Brain microvascular endothelial cell (primary cell): ENCODE measurements at regions not wholly inside any gene's neighbourhood (a gene's known extent, or its start where the extent isn't known, plus 50 kb on each side); places are given as distances from the start of the nearest gene placed in this dataset.

ENCODE experiments used
- DNase-seq: peaks from one replicate; pipeline ENCODE4 v3.0.0-alpha.2; 2020
- H3K27ac ChIP-seq: fragments of 250-450 bp; sonication (Bioruptor Pico); 2 replicates; pipeline ENCODE4 v1.5.1; 2020; ENCODE audit warnings: mild to moderate bottlenecking, moderate library complexity
- H3K27me3 ChIP-seq: fragments of 250-450 bp; sonication (Bioruptor Pico); replicated peaks from 2 replicates; pipeline ENCODE4 v1.5.1; 2020; ENCODE audit warnings: mild to moderate bottlenecking
- H3K36me3 ChIP-seq: fragments of 250-450 bp; sonication (Bioruptor Pico); replicated peaks from 2 replicates; pipeline ENCODE4 v1.5.1; 2020; ENCODE audit warnings: mild to moderate bottlenecking
- H3K4me3 ChIP-seq: 2 replicates; pipeline ENCODE4 v1.5.1; 2011; ENCODE audit warnings: low read depth, mild to moderate bottlenecking, control low read depth, low read length, moderate library complexity
- CTCF ChIP-seq: IDR thresholded peaks from 2 replicates; pipeline ENCODE4 v1.5.1; 2011; ENCODE audit warnings: low read depth, mild to moderate bottlenecking, moderate library complexity, low read length, control low read depth, inconsistent platforms; ENCODE audit errors: missing control alignments
- in situ Hi-C: cut with HindIII; loops from 2 replicates; pipeline ENCODE4 v1.10.0; 2017; ENCODE audit warnings: low sequenced_read_pairs, low pct_ligation_motif_present

- Histone ChIP-seq H3K36me3 (no peaks in the 10 kb centered on the region), H3K27me3 (no peaks in the 10 kb centered on the region), H3K27ac (peak overlapping the region; percentile 54), H3K4me3 (no peak overlapping the region)
- TF ChIP-seq CTCF = no peak
- in situ Hi-C loops = no loop called here
- DNase-seq = peak; percentile 79
Measured at GRCh38 chr2:234632527-234633391, 135.9 kb upstream of the ARL4C start.

DNA sequence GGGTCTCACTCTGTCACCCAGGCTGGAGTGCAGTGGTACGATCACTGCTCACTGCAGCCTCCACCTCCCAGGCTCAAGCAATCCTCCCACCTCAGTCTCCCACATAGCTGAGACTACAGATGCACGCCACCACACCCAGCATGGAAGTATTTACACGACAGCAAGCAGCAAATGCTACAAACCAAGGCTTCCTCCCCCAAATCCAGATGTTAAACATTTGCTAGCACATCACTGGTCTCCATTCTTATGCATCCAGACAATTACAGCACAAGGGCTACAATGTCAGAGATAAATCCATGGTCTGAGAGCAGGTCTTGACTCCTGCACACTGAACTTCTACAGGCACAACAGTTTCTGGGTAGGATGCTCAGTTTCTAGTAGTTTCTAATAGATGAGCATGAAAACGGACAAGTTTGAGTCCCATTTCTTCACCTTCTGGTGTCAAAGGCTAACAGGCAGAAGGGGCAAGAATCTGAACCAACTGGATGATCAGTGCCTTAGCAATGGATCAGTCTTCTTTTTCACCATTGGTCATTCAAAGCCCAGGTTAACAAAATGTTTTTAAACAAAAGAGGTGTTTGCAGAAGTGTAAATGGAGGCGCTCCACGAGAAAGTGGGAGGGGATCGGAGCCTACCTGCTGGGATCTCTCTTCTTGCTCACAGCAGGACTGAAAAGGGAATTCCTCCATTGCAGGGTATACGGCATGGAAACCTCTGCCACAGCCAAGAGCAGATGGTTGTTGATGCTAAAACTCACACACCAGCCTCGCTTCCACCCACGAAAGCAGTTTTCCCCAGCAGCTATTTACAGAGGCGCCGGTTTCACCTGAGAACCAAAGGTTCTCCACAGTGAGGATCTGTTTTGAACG, 135.0 kb upstream of the ARL4C start:
- in situ Hi-C loops = no loop called here
- no peak for TF ChIP-seq CTCF
- Histone ChIP-seq H3K27me3 (no peaks in the 10 kb centered on the region), H3K4me3 (no peak overlapping the region), H3K36me3 (no peaks in the 10 kb centered on the region), H3K27ac (no peak overlapping the region)
- DNase-seq = no peak

GRCh38 chr2:234630801-234631261, 133.9 kb upstream of the ARL4C start:
- no peaks in the 10 kb centered on the region for H3K27me3 ChIP-seq
- DNase-seq = no peak
- no peak overlapping the region for H3K4me3 ChIP-seq
- in situ Hi-C loops = no loop called here
- H3K27ac ChIP-seq = no peak overlapping the region
- no peak for TF ChIP-seq CTCF
- H3K36me3 ChIP-seq = no peaks in the 10 kb centered on the region

DNA sequence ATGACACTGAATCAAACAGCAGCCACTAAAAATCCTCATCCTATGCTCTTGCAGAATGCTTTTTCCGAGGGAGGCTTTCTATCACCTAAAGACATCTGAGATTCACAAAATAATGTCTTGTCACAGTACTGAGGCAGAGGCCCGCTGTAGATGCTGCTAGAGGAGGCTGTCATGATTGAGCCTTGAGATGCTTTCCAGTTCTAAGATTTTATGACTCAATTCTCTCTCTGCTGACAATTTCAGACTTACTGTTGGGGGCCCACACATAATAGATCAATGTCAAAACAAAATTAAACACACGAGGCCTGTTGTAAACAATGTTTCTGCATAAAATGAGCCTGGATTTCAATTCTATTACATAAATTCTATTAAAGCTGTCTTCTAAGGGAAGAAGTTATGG, 132.7 kb upstream of the ARL4C start:
- no peak for DNase-seq
- TF ChIP-seq CTCF = no peak
- Histone ChIP-seq H3K27ac (no peak overlapping the region), H3K36me3 (no peaks in the 10 kb centered on the region), H3K4me3 (no peak overlapping the region), H3K27me3 (no peaks in the 10 kb centered on the region)
- in situ Hi-C loops = no loop called here

DNA sequence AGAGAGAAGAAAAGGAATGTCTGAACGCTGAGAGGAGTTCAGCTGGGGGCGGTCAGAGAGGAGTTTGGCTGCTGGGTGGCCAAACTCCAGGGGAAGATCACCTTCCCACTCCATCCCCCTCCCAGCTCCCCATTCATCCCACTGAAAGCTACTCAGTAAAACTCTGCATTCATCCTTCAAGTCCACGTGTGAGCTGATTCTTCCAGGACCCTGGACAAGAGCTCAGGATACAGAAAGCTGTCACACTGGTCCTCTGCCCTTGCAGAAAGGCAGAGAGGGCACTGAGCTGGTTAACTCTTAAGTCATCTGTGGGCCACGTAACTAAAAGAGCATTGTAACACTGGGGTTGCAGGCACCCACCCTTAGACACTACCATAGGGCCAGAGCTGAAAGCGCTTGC, 132.1 kb upstream of the ARL4C start:
- no peak for DNase-seq
- Histone ChIP-seq H3K4me3 (no peak overlapping the region), H3K27me3 (no peaks in the 10 kb centered on the region), H3K27ac (no peak overlapping the region), H3K36me3 (no peaks in the 10 kb centered on the region)
- in situ Hi-C loops = no loop called here
- no peak for TF ChIP-seq CTCF
